Fibroblast of lung (primary cell): ENCODE measurements at regions not wholly inside any gene's neighbourhood (a gene's known extent, or its start where the extent isn't known, plus 50 kb on each side); places are given as distances from the start of the nearest gene placed in this dataset.

ENCODE experiments used
- DNase-seq, 2 donors: peaks; one replicate each; pipeline versions ENCODE4 v3.0.0 to v3.0.0-alpha.2; 2010; ENCODE audit warnings: low read depth in 2 of 2
- H2AFZ ChIP-seq: 2 replicates; pipeline ENCODE4 v1.5.1; 2012; ENCODE audit warnings: low read length, control low read depth, inconsistent platforms
- H3K27ac ChIP-seq: 2 replicates; pipeline ENCODE4 v1.5.1; 2011; ENCODE audit warnings: low read length, control low read depth; ENCODE audit not compliant: insufficient read depth
- H3K27me3 ChIP-seq: 2 replicates; pipeline ENCODE4 v1.5.1; 2011; ENCODE audit warnings: mild to moderate bottlenecking, low read length; ENCODE audit not compliant: control insufficient read depth, insufficient read depth
- H3K36me3 ChIP-seq: 2 replicates; pipeline ENCODE4 v1.5.1; 2011; ENCODE audit warnings: low read length; ENCODE audit not compliant: control insufficient read depth, insufficient read depth
- H3K4me1 ChIP-seq: 2 replicates; pipeline ENCODE4 v1.5.1; 2011; ENCODE audit warnings: low read length; ENCODE audit not compliant: control insufficient read depth, insufficient read depth; ENCODE audit errors: extremely low read depth
- H3K4me2 ChIP-seq: 2 replicates; pipeline ENCODE4 v1.5.1; 2011; ENCODE audit warnings: low read length, control low read depth; ENCODE audit not compliant: insufficient read depth; ENCODE audit errors: extremely low read depth
- H3K4me3 ChIP-seq, 4 experiments: fragments of 200-600 bp in 1 of 4; sonication (generic) in 1 of 4; replicated peaks in 1 of 4; 2 replicates each; pipeline ENCODE4 v1.5.1; 2011 to 2016; ENCODE audit warnings: low read length in 4 of 4, low read depth in 3 of 4, mild to moderate bottlenecking in 3 of 4, control low read depth in 2 of 4, inconsistent platforms in 1 of 4, mixed read lengths in 1 of 4; ENCODE audit not compliant: insufficient read depth in 1 of 4; ENCODE audit errors: control extremely low read depth in 1 of 4
- H3K79me2 ChIP-seq: 2 replicates; pipeline ENCODE4 v1.5.1; 2012; ENCODE audit warnings: mild to moderate bottlenecking, low read length, inconsistent platforms; ENCODE audit not compliant: control insufficient read depth, insufficient read depth
- H3K9ac ChIP-seq: 2 replicates; pipeline ENCODE4 v1.5.1; 2011; ENCODE audit warnings: mild to moderate bottlenecking, low read length, control low read depth; ENCODE audit not compliant: insufficient read depth
- H3K9me3 ChIP-seq: 2 replicates; pipeline ENCODE4 v1.5.1; 2012; ENCODE audit warnings: low read depth, low read length; ENCODE audit not compliant: control insufficient read depth, insufficient read depth
- H4K20me1 ChIP-seq: 2 replicates; pipeline ENCODE4 v1.5.1; 2011; ENCODE audit warnings: low read length; ENCODE audit not compliant: control insufficient read depth, insufficient read depth; ENCODE audit errors: extremely low read depth
- EZH2 ChIP-seq: IDR thresholded peaks from 2 replicates; pipeline ENCODE4 v1.5.1; 2012; ENCODE audit warnings: low read length, control low read depth, mild to moderate bottlenecking; ENCODE audit errors: missing control alignments
- TF ChIP-seq, protein P1 (sequence below), 2 donors: IDR thresholded peaks in 1 of 2; conservative IDR thresholded peaks in 1 of 2; 1 replicate in 1 of 2; 2 replicates in 1 of 2; pipeline ENCODE4 v1.5.1; 2011 to 2012; ENCODE audit warnings: low read length in 2 of 2, control low read depth in 1 of 2, inconsistent platforms in 1 of 2, low read depth in 1 of 2, mild to moderate bottlenecking in 1 of 2

DNA sequence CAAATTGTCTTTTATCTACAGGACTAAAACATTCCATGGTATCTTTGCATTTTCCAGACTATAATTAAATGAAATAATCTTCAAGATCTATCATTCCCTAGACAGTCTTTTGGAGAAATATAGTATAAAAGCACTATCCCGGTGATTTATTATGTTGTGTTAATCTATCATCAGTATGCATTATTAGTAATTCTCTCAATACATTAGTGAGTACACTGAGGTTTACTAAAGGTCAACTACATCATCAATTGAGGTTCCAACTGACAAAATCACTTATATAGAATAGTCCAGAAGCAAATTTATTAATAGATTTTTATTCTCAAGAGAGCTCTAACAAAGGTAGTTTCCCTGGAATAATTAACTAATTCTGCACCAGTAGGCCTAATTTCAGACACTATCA is 169.6 kb downstream of the KCNA4 start:
- Histone ChIP-seq H3K36me3 (no peaks in the 10 kb centered on the region), H3K4me1 (no peaks in the 10 kb centered on the region), H3K27me3 (no peaks in the 10 kb centered on the region), H3K27ac (no peak overlapping the region), H4K20me1 (no peaks in the 10 kb centered on the region), H3K9me3 (no peaks in the 10 kb centered on the region), H3K4me3 (no peak overlapping the region), H3K4me2 (no peak overlapping the region), H2AFZ (no peak overlapping the region), H3K9ac (no peak overlapping the region), H3K79me2 (no peaks in the 10 kb centered on the region)
- DNase-seq: no peak
- TF ChIP-seq, protein P1, sequence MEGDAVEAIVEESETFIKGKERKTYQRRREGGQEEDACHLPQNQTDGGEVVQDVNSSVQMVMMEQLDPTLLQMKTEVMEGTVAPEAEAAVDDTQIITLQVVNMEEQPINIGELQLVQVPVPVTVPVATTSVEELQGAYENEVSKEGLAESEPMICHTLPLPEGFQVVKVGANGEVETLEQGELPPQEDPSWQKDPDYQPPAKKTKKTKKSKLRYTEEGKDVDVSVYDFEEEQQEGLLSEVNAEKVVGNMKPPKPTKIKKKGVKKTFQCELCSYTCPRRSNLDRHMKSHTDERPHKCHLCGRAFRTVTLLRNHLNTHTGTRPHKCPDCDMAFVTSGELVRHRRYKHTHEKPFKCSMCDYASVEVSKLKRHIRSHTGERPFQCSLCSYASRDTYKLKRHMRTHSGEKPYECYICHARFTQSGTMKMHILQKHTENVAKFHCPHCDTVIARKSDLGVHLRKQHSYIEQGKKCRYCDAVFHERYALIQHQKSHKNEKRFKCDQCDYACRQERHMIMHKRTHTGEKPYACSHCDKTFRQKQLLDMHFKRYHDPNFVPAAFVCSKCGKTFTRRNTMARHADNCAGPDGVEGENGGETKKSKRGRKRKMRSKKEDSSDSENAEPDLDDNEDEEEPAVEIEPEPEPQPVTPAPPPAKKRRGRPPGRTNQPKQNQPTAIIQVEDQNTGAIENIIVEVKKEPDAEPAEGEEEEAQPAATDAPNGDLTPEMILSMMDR (conservative IDR thresholded peaks at IDR 0.05 in 1 of 2, IDR thresholded peaks at IDR 0.05 in 1 of 2; ENCODE audit: low read depth in 1 of 2, low read length in 2 of 2): no peak

DNA sequence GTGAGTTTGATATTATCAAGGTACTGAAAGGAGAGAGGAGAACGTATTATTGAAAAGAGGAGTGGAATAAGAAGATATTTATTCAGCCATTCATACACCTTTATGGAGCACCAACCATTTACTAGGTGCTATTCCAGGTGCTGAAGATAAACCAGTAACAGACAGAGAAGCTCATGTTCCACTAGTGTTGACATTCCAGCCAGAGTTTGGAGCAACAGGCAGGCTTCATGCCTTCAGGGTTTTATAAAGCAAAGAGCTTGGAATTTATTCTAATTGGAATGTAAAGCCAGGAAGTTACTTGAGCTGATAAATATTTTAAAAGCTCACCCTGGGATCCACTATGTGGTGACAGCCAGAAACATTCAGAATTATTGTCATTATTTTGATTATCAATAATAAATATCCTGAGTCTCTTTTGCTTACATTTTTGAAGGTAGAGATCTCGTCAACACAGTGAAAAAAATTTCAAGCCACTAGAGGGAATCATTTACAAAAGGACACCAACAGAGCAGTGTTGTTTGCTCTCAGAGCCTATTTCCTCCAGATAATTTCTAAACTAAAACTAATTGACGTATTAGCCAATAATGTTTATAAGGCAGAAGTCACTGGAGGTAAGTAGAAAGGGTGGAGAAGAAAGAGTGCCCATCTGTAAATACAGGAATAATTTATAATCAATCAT is 172.0 kb downstream of the KCNA4 start:
- H4K20me1 ChIP-seq: no peaks in the 10 kb centered on the region
- DNase-seq: no peak
- TF ChIP-seq, protein P1 (conservative IDR thresholded peaks at IDR 0.05 in 1 of 2, IDR thresholded peaks at IDR 0.05 in 1 of 2; ENCODE audit: low read depth in 1 of 2, low read length in 2 of 2): no peak
- no peak for TF ChIP-seq EZH2

DNA sequence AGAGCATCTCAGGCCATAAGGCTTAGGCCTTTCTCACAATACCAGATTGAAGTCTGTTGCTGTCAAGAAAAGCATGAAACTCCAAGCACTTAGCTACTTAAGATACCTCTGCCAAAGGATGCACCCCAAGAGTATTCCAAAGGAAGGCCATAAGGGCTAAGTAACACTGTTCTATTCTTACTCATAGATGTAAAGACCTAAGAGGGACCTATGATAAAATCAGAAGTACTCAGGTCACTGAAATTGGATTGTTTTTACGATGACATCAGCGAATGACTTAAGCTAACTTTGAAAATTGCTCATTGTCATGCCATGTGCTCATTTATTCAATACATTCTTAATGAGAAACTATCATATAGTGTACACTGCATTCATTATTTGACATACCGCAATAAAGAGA is 172.8 kb downstream of the KCNA4 start:
- Histone ChIP-seq H3K4me2 (no peak overlapping the region), H4K20me1 (no peaks in the 10 kb centered on the region), H2AFZ (no peak overlapping the region), H3K36me3 (no peaks in the 10 kb centered on the region), H3K27ac (no peak overlapping the region), H3K9me3 (no peaks in the 10 kb centered on the region), H3K4me1 (no peaks in the 10 kb centered on the region), H3K79me2 (no peaks in the 10 kb centered on the region), H3K27me3 (no peaks in the 10 kb centered on the region), H3K4me3 (no peak overlapping the region), H3K9ac (no peak overlapping the region)
- TF ChIP-seq EZH2: no peak
- TF ChIP-seq, protein P1 (conservative IDR thresholded peaks at IDR 0.05 in 1 of 2, IDR thresholded peaks at IDR 0.05 in 1 of 2; ENCODE audit: low read depth in 1 of 2, low read length in 2 of 2): no peak
- DNase-seq: no peak

More for the DNA sequence above, 172.0 kb downstream of the KCNA4 start:
- H3K36me3 ChIP-seq: no peaks in the 10 kb centered on the region
- H2AFZ ChIP-seq: no peak overlapping the region
- no peaks in the 10 kb centered on the region for H3K9me3 ChIP-seq
- H3K9ac ChIP-seq: no peak overlapping the region
- no peak overlapping the region for H3K4me3 ChIP-seq
- no peak overlapping the region for H3K27ac ChIP-seq
- no peaks in the 10 kb centered on the region for H3K27me3 ChIP-seq
- H3K4me2 ChIP-seq: no peak overlapping the region
- no peaks in the 10 kb centered on the region for H3K4me1 ChIP-seq
- H3K79me2 ChIP-seq: no peaks in the 10 kb centered on the region
